G401 (cell line): ENCODE measurements at regions not wholly inside any gene's neighbourhood (a gene's known extent, or its start where the extent isn't known, plus 50 kb on each side); places are given as distances from the start of the nearest gene placed in this dataset.

ENCODE experiments used
- DNase-seq: peaks from one replicate; pipeline ENCODE4 v3.0.0-alpha.2; 2015; ENCODE audit warnings: low spot score
- in situ Hi-C: cut with HindIII; loops from 2 replicates; pipeline ENCODE4 v1.10.0; 2016; ENCODE audit warnings: low sequenced_read_pairs, mixed read lengths

DNA sequence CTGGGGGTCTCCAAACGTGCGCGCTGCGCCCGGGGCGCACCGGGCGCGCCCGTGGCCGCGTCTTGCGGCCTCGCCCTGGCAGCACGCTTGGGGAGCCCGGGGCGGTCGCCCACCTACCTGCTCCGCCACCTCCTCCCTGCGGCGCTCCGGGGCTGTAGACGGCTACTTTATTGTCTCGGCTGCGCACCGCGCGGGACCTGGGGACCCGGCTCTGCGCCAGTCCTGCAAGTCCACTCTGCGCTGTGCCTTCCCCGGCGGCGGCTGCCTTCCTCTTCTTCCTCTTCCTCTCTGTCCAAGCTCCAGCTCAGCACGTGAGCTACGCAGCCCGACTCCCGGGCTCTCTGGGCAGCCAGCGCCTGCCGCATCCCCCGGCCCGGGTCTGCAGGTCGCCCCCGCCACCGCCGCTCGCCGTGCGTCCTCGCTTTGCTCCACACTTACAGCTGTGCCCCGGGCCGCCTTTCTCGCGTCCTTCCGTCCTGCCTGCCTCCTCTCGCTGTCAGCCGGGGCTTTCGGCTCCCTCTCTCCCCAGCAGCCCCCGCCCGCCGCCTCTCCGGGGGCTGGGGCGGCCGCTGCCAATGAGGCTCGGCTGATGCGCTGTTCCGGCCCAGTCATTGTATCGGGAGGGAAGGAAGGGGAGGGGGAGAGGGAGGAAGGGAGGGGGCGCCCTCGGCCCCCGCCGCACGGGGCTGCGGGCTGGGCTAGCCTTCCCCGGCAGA is 156.4 kb upstream of the FRMD4B start:
- DNase-seq: no peak
- in situ Hi-C loops: no loop called here

DNA sequence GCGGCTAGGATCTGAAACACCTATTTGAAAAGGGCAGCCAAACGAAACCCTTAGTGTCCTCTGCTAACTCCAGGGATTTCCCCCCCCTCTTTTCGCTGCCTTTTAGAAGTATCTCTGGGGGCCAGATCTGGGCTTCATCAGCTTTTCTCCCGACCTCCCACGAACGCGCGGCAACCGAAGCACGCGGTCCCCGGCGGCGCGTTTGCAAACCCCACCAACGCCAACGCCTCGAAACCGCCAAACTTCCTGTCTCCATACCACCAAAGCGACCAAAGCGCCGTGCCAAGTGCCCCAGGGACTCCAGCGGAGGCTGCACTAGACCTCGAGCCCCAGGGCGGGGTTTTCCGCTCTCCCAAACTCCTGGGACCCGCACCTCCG is 155.8 kb upstream of the FRMD4B start:
- no peak for DNase-seq
- in situ Hi-C loops: no loop called here

DNA sequence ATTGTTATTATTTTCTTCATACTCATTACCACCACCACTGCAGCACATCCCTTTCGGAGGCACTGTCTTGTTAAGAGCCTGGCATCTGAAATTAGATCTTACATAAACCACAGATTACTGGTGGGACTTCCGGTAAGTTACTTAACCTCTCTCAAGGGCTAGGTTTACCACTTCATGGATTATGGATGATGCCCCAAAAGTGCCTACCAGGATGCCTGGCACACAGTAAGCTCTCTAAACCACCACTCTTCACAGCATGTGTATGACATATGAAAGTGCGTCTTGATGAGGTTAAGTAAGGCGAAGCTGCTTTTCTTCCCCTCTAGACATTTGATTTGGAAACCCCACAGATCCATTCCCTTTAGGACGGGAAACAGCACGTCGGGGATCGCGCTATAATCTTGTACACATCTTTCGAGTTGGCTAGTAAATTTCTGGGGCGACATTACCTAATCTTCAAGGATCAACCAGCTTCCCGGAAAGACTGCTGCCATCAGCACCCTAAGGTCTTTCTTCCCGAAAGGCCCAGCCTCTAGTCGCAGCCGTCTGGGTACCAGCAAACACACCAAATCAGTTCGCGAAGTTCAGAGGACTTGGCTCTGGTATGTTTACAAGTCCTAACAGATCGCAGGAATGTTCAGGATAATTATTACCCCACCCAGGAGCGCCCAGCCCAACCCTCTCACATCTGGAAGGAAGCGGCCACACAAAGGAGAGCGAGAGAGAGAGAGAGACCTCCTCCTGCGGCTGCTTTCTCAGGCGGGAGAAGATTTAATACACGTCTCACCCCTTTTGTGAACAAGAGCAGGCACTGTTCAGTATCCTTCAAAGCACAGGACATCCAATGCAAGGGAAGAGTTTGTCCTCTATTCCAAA is 155.1 kb upstream of the FRMD4B start:
- in situ Hi-C loops: no loop called here
- DNase-seq: no peak

DNA sequence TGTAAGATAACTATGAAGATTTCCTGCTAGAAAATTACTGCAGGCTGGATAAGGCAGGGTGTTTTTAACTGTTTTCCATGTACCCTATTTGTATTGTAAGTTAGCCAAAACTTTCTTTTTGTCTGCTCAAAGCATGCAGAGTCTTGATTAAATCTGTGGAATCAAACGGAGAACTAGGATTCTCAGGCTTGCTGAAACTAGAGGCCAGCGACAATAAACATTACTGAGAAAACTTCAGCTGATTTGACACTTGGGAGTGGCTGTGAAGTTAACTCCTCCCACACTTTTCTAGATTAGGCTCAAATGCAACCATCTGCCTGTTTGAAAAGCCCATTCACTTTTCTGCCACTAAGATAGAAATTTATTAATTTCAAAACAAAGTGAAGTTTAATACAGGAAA is 153.2 kb upstream of the FRMD4B start:
- in situ Hi-C loops: no loop called here
- DNase-seq: no peak

DNA sequence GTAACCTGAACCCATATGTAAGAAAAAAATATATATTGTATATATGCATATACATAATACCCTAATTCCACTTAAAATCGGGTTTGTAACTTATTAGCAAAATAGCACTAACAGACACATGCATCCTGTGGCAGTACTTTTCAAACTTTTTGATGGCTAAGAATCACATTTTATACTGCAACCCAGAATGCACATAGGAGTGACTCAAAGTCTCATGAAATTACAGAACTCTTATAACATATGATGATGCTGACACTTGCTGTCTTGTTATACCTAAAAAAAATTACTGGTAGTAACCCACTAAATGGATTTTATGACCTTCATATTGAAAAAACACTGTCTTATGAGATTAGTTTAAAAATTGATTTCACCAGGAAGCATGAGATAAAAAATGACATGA is 152.4 kb upstream of the FRMD4B start:
- in situ Hi-C loops: no loop called here
- DNase-seq: no peak

DNA sequence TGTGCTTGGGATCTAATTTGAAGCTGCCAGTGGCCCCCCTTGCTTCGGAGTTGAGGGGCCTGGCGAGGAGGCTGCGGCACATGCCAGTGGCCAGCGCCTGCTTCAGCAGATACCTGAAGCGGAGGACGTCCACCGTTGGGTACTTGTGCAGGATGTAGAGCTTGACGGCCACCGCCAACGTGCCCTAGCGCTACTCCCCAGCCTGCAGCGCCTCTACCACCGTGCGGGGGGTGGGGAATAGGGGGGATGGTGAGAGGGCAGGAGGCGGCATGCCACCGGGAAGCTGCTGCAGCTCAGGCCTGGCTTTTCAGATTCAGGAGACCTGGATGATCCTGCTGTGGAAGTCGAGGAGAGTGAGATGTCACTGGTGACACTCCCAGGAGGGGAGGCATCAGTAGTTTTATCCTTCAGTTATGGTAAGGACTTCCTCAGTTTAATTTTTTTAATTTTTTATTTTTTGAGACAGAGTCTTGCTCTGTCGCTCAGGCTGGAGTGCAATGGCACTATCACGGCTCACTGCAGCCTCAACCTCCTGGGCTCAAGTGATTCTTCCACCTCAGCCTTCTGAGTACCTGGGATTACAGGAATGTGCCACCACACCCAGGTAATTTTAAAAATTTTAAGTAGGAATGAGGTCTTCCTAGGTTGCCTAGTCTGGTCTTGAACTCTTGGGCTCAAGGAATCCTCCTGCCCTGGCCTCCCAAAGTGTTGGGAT is 150.6 kb upstream of the FRMD4B start:
- no peak for DNase-seq

DNA sequence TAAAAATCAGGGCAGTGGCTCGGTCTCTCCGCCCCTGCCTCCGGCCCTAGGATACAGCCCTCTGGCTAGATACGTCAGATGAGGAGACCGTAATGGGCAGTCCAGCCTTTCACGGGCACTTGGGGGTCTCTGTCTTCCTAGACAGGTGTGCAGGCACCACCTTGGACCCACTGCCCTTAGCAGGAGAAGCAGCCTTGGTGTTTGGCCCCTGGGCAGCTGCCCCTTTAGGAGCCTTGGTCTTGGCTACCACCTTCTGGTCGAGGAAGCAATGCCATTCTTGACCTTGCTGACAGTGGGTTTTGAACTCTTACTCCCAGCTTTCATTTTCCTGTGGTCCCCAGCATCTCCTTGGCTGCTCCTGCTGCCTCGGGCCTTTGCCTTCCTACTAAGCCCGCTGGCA is 149.7 kb upstream of the FRMD4B start:
- in situ Hi-C loops: no loop called here
- no peak for DNase-seq

More for the DNA sequence above, 150.6 kb upstream of the FRMD4B start:
- in situ Hi-C loops: no loop called here

DNA sequence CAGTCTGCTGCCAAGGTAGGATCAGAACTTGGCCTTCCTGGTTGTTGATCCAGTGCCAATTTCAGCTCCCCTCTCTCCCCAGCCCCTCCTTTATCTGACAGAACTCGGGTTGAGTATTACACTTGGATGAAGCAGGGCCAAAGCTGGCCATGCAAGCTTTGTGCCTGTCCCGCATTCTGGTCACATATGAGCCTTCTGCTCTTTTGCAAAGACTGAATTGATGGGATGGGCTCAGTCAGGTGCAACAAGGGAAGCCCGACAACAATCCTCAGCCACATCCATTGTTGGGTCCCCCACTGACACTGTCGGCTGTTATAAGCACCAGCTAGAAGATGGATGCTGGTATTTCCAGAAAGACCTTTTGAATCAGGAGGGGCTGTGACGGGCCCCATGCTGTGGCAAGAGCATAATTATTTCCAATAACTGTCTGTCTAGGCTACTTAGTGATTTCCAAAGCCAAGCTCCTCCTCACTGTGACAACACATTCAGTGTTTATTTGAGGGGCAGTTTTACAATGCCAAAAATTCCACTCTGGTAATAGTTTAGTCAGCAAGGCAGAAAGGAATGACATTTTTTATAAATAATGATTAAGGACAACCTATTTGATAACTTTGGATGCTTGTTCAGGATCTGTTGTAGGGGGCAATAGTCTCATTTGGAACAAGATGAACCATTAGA is 146.8 kb upstream of the FRMD4B start:
- DNase-seq: no peak

DNA sequence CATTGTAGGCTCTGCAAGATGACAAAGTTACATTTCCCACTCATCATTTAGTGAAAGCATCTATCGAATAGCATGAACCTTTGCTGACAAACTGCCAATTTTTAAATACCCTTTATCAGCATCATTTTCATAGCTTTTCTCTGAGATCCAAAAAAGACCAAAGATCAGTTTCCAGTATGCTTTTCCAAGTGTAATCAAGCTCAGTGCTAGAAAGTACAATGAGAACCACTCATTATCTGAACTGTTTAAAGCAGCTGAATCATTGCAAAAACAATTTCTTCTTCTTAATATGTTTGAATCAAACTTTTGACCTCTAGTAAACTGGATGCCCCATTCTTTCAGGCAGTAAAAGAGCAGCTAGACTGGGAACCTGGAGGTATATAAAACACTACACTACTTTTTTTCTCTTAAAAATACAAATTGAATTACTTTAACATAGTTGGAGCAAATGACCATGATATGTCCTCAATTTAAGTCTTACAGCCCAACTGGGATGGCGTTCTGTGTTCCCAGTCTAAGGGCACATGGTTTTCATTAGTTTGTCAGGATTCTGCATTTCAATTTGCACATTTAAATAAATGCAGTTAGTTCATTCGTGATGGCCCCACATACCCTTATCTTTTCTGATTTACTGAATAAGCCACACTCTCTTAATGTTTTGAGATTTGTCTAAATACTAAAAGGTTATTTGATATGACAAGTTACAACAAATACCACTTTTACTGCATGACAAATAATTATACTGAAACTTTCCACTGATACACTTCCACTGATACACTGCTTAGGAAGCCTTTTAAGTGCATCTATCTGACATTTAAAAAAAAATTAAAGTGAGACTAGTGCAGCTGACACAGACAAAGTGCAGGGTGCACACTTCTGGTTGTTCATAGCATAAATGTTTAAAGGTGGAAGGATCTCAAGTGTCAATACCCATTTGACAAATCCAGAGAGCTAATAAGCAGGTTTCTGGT is 146.0 kb upstream of the FRMD4B start:
- no peak for DNase-seq

More for the DNA sequence above, 146.8 kb upstream of the FRMD4B start:
- in situ Hi-C loops: no loop called here

DNA sequence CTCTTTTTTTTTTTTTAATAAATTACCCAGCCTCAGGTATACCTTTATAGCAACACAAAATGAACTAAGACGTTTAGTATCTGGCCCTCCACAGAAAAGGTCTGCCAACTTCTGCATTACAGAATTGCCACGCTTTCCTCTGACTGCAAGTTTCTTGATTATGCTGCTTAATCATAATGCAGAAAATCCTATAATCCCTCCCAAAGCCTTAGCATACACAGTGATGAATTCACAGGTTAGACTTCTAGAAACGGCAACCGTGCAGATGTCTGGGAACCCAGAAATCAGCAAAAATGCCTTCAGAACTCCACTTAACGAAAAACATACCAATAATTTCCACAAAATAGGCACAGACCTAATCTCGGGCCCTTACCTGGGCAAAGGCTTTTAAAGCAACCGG is 144.7 kb upstream of the FRMD4B start:
- no peak for DNase-seq
- in situ Hi-C loops: no loop called here

More for the DNA sequence above, 146.0 kb upstream of the FRMD4B start:
- in situ Hi-C loops: no loop called here

DNA sequence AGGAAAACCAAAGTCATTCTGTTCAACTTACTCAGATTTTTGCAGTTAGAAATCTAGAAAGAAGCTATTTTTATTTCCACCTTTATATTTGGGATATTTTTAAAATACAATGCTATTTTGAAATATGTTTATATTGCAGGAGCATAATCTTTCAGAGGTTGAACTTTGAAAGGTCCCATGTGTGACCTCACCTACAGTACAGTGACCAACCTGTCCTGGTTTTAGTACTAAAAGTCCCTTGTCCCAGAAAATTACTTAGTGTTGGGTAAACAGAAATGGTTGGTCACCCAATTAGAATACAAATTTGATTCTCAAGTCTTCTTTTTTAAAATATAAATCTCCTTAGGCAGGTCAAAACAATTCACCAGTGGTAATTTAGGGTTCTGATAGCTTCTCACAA is 141.6 kb upstream of the FRMD4B start:
- DNase-seq: no peak
- in situ Hi-C loops: no loop called here

DNA sequence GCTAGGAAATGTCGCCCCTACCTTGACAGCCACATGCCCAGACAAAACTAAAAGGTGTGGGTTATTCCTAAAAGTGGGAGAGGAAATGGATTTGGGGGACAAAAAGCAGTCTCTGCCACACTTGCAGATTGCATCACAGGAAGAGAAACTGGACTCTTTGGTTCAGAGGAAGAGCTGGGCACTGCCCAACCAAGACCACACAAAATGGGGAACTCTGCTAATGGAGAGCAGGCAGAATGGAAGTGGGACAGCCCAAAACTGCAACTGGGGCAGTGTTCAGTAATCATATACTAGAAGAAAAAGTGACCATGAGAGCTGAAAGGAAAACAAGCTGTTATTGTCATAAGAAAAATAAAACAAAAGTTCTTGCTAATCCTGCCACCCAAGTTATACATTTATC is 138.9 kb upstream of the FRMD4B start:
- in situ Hi-C loops: no loop called here
- no peak for DNase-seq

DNA sequence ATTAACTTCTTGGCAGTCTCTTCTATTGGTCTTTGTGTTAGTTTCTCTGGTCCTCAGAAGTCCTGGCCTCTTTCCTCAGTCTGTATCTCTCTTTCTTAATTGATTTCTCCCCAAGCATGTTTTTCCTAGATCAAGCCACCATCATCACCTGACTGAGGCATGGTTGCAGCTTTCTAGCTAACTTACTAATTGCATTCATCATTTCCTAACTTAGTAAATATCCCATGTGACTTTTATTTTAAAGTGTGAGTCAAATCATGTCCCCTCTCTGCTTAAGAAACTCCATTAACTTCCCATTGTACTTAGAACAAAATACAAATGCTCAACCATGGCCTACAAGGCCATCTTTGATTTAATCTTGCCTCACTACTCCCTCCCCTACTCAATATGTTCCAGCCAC is 135.4 kb upstream of the FRMD4B start:
- in situ Hi-C loops: no loop called here

DNA sequence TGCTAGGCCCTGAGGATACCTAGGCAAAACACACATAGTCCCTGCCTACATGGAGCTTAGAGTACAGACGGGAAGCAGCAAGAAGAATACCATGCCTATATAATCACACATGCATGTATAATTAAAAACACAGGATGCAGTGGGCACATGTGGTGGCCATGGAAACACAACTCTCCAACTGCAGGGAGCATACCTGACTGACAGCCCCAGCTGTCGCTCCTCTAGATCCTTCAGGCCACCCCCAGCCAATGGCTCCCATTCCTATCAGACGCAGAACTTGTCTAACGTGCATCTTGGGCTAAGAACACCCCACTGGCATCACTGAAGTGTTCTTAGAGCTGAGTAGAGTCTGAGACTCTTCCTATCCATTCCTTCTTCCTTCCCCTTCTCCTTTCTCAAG is 125.5 kb upstream of the FRMD4B start:
- in situ Hi-C loops: no loop called here
- DNase-seq: no peak

More for the DNA sequence above, 135.4 kb upstream of the FRMD4B start:
- no peak for DNase-seq

DNA sequence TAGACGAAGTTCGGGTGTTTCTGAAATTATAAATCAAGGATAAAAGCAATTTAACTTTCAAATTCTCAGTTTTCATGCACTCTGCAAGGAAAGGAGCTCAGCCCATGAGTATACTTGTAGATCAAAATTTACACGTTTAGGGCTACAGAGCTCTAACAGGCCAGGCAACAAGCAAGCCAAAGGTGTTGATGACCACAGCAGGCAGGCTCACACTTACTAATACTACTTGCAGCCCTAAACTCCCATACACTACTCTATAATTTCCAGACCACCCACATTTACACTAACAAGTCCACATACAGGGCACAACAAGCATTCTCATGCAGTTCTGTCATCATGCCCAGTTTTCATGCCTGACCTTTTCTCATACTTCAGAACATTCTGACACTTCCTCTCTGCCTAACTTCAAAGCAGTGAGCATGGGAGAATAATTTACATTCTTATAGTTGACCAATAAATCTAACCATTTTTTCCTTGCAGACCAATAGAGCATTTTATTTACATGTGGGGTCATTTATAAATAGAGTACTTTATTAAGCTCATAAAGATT is 124.7 kb upstream of the FRMD4B start:
- DNase-seq: no peak
- in situ Hi-C loops: no loop called here

DNA sequence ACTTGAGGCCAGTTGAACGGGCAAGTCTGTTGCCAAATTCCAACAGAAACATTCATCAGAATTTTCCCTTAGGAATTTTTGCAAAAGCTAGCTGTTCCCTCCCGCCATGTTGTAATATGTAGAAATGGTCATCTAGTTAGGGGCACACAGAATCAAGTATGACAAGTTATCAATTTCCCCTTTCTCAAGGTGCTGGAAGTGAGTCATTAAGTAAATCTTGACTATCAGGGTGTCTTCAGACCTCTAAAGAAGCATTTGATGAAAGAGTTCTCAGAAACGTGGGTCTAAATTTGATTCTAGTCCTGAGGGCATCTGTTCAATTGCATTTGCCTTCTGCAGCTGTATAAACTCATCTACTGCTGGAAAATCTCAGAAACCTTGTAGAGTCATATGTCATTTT is 123.4 kb upstream of the FRMD4B start:
- DNase-seq: no peak
- in situ Hi-C loops: no loop called here

DNA sequence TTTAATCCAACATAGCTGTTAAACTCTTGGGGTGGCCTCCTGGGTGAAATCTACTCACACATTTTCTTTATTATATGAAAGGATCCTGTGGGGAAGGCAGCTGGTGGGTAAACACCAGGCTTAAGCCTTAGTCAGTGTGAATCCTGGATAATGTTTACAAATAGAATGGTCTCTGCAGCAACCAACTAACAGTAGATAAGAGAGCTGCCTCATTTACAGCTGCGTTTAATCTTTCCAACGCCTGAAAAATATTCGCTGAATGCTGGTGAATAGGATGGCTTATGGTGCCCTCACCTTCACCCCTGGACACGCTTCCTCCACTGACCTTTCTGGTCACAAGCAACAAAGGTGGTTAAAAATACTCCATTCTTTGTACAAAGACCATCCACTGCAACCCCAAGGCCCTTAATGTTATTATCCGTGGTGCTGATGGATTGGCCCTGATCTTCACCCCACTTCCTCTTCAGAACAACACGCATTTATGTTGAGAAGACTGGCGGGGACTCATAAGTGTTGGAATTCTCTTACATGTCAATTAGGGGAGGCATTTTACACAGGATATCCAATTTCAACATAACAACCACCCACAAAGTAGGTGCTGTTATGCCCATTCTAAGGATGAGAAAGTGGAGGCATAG is 120.0 kb upstream of the FRMD4B start:
- DNase-seq: no peak
- in situ Hi-C loops: no loop called here

DNA sequence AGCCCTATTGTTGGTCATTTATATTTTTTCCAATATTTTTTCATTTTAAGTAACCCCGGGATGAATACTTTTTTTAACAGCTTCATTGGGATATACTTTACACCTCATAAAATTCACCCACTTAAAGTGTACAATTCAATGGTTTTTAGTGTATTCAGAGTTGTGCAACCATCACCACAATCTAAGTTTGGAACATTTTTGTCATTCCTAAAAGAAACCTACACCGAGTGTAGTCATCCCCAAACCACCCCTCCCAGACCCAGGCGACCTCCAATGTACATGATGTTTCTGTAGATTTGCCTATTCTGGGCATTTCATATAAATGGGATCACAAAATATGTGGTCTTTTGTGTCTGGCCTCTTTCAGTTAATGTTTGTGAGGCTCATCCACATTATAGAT is 118.3 kb upstream of the FRMD4B start:
- in situ Hi-C loops: no loop called here
- DNase-seq: no peak
